DOHH2 (cell line): ENCODE measurements at regions not wholly inside any gene's neighbourhood (a gene's known extent, or its start where the extent isn't known, plus 50 kb on each side); places are given as distances from the start of the nearest gene placed in this dataset.

Experiments used
- CTCF ChIP-seq: fragments of 200-600 bp; sonication (generic); IDR thresholded peaks from one replicate; pipeline ENCODE4 v1.5.1; 2014; ENCODE audit warnings: antibody characterized with exemption, mild to moderate bottlenecking, low read depth, low read length; ENCODE audit not compliant: poor library complexity, severe bottlenecking
- EZH2phosphoT487 ChIP-seq: fragments of 200-600 bp; sonication (generic); IDR thresholded peaks from 2 replicates; pipeline ENCODE4 v1.6.1; 2017; ENCODE audit warnings: borderline replicate concordance, mild to moderate bottlenecking, antibody characterized with exemption, low read length, moderate library complexity, mixed read lengths

GRCh38 chr15:62846131-62846804 is 196.3 kb upstream of the TPM1 start:
- TF ChIP-seq CTCF (no peak), EZH2phosphoT487 (no peak)
